HepG2 (cell line): ENCODE measurements at regions not wholly inside any gene's neighbourhood (a gene's known extent, or its start where the extent isn't known, plus 50 kb on each side); places are given as distances from the start of the nearest gene placed in this dataset.

Experiments
- PCBP2 ChIP-seq: fragments of 200-400 bp; formaldehyde crosslinking; optimal IDR thresholded peaks from 2 replicates; pipeline ENCODE3; 2018; ENCODE audit warnings: low read length, low read depth; ENCODE audit not compliant: poor library complexity, severe bottlenecking
- ZBTB14 ChIP-seq: sonication (generic); formaldehyde crosslinking; IDR thresholded peaks from 2 replicates; pipeline ENCODE4 v1.4.0; 2020; ENCODE audit warnings: missing genetic modification reagents
- ZNF24 ChIP-seq: fragments of 450-650 bp; IDR thresholded peaks from 2 replicates; pipeline ENCODE4 v1.6.1; 2017; ENCODE audit warnings: antibody characterized with exemption, mild to moderate bottlenecking
- ZNF558 ChIP-seq: sonication (generic); formaldehyde crosslinking; IDR thresholded peaks from 2 replicates; pipeline ENCODE4 v1.9.0; 2022; ENCODE audit warnings: mild to moderate bottlenecking, missing genetic modification reagents, borderline replicate concordance
- ZNF660 ChIP-seq: sonication (generic); formaldehyde crosslinking; IDR thresholded peaks from 2 replicates; pipeline ENCODE4 v1.5.1; 2020; ENCODE audit warnings: mild to moderate bottlenecking, low read depth, missing genetic modification reagents, borderline replicate concordance
- ZNF740 ChIP-seq: sonication (generic); formaldehyde crosslinking; IDR thresholded peaks from 2 replicates; pipeline ENCODE4 v1.4.0; 2020; ENCODE audit warnings: missing genetic modification reagents
- ZNF891 ChIP-seq: sonication (generic); formaldehyde crosslinking; IDR thresholded peaks from 2 replicates; pipeline ENCODE4 v1.5.0; 2020; ENCODE audit warnings: mild to moderate bottlenecking, missing genetic modification reagents
- TF ChIP-seq, protein P1 (sequence below): sonication (generic); formaldehyde crosslinking; IDR thresholded peaks from 2 replicates; pipeline ENCODE4 v1.4.0; 2020; ENCODE audit warnings: mild to moderate bottlenecking, missing genetic modification reagents
- TF ChIP-seq, protein P2 (sequence below): sonication (generic); formaldehyde crosslinking; IDR thresholded peaks from 2 replicates; pipeline ENCODE4 v1.5.0; 2020; ENCODE audit warnings: mild to moderate bottlenecking, missing genetic modification reagents, moderate library complexity
- TF ChIP-seq, protein P3 (sequence below): sonication (generic); formaldehyde crosslinking; IDR thresholded peaks from 2 replicates; pipeline ENCODE4 v1.4.0; 2020; ENCODE audit warnings: missing genetic modification reagents

DNA sequence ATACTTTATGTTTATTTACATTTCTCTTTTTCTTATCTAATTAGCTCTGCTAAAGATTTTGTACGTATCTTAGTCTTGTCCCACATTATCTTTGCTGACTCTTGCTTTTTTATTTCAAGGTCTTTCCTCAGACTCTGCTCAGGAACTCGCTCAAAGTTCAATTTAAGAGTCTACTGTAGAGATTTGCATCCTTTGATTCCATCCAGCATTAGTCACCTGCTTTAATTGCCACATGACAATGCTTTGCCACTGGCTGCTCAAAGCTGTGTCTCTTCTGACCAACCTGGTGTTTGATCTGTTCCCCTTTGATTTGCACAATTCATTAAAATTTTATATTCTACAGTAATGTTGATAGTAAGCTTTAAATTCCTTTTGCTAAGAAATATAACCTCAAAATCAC lies 157.9 kb upstream of the FREM2 start:
- TF ChIP-seq ZNF558 (CRISPR knock-in tag) (no peak), ZBTB14 (CRISPR knock-in tag) (no peak), ZNF740 (CRISPR knock-in tag) (no peak), PCBP2 (no peak), ZNF24 (no peak), ZNF660 (CRISPR knock-in tag) (no peak), ZNF891 (CRISPR knock-in tag) (no peak)
- TF ChIP-seq, protein P1, sequence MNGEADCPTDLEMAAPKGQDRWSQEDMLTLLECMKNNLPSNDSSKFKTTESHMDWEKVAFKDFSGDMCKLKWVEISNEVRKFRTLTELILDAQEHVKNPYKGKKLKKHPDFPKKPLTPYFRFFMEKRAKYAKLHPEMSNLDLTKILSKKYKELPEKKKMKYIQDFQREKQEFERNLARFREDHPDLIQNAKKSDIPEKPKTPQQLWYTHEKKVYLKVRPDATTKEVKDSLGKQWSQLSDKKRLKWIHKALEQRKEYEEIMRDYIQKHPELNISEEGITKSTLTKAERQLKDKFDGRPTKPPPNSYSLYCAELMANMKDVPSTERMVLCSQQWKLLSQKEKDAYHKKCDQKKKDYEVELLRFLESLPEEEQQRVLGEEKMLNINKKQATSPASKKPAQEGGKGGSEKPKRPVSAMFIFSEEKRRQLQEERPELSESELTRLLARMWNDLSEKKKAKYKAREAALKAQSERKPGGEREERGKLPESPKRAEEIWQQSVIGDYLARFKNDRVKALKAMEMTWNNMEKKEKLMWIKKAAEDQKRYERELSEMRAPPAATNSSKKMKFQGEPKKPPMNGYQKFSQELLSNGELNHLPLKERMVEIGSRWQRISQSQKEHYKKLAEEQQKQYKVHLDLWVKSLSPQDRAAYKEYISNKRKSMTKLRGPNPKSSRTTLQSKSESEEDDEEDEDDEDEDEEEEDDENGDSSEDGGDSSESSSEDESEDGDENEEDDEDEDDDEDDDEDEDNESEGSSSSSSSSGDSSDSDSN (CRISPR knock-in tag): no peak
- TF ChIP-seq, protein P2, sequence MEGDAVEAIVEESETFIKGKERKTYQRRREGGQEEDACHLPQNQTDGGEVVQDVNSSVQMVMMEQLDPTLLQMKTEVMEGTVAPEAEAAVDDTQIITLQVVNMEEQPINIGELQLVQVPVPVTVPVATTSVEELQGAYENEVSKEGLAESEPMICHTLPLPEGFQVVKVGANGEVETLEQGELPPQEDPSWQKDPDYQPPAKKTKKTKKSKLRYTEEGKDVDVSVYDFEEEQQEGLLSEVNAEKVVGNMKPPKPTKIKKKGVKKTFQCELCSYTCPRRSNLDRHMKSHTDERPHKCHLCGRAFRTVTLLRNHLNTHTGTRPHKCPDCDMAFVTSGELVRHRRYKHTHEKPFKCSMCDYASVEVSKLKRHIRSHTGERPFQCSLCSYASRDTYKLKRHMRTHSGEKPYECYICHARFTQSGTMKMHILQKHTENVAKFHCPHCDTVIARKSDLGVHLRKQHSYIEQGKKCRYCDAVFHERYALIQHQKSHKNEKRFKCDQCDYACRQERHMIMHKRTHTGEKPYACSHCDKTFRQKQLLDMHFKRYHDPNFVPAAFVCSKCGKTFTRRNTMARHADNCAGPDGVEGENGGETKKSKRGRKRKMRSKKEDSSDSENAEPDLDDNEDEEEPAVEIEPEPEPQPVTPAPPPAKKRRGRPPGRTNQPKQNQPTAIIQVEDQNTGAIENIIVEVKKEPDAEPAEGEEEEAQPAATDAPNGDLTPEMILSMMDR (CRISPR knock-in tag): no peak
- TF ChIP-seq, protein P3, sequence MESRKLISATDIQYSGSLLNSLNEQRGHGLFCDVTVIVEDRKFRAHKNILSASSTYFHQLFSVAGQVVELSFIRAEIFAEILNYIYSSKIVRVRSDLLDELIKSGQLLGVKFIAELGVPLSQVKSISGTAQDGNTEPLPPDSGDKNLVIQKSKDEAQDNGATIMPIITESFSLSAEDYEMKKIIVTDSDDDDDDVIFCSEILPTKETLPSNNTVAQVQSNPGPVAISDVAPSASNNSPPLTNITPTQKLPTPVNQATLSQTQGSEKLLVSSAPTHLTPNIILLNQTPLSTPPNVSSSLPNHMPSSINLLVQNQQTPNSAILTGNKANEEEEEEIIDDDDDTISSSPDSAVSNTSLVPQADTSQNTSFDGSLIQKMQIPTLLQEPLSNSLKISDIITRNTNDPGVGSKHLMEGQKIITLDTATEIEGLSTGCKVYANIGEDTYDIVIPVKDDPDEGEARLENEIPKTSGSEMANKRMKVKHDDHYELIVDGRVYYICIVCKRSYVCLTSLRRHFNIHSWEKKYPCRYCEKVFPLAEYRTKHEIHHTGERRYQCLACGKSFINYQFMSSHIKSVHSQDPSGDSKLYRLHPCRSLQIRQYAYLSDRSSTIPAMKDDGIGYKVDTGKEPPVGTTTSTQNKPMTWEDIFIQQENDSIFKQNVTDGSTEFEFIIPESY (CRISPR knock-in tag): no peak
